ENCODE measurements at regions not wholly inside any gene's neighbourhood (a gene's known extent, or its start where the extent isn't known, plus 50 kb on each side); places are given as distances from the start of the nearest gene placed in this dataset.

GRCh38 chr3:106056931-106057330 lies 188.1 kb upstream of the CBLB start:
- TF ChIP-seq CTCF (IDR thresholded peaks at IDR 0.05) (no peak), POLR2A (IDR thresholded peaks at IDR 0.05) (no peak)
